Naive B cell (primary cell): ENCODE measurements at regions not wholly inside any gene's neighbourhood (a gene's known extent, or its start where the extent isn't known, plus 50 kb on each side); places are given as distances from the start of the nearest gene placed in this dataset.
"Not testable (repeated sequence)": the region's sequence is repeated elsewhere in the genome, so short reads cannot be mapped to it uniquely, and the experiment has no call there.

Source experiments
- ATAC-seq, 2 donors: fragments of 150-1000 bp; cut with Tn5 transposase; 2 replicates each; pipeline ENCODE4 v1.10.0; 2021; ENCODE audit warnings: low read depth in 2 of 2, mild to moderate bottlenecking in 2 of 2, moderate library complexity in 2 of 2
- DNase-seq: peaks from one replicate; pipeline ENCODE4 v3.0.0; 2022
- H3K27ac Mint-ChIP-seq, 6 donors: one replicate each; pipeline ENCODE4 v1.8.0; 2020 to 2022; ENCODE audit warnings: mild to moderate bottlenecking in 6 of 6, mixed read lengths in 6 of 6, moderate library complexity in 5 of 6, inconsistent platforms in 2 of 6
- H3K27me3 Mint-ChIP-seq, 3 donors: one replicate each; pipeline ENCODE4 v1.8.0; 2021 to 2022; ENCODE audit warnings: mixed read lengths in 3 of 3, mild to moderate bottlenecking in 1 of 3
- H3K36me3 Mint-ChIP-seq, 2 donors: one replicate each; pipeline ENCODE4 v1.8.0; 2020 to 2022; ENCODE audit warnings: mixed read lengths in 2 of 2, inconsistent platforms in 1 of 2, mild to moderate bottlenecking in 1 of 2
- H3K4me1 Mint-ChIP-seq, 3 donors: one replicate each; pipeline ENCODE4 v1.8.0; 2020 to 2022; ENCODE audit warnings: mixed read lengths in 3 of 3, inconsistent platforms in 1 of 3, mild to moderate bottlenecking in 1 of 3, moderate library complexity in 1 of 3
- H3K4me3 Mint-ChIP-seq, 8 donors: one replicate each; pipeline ENCODE4 v1.8.0; 2020 to 2022; ENCODE audit warnings: mild to moderate bottlenecking in 8 of 8, mixed read lengths in 8 of 8, moderate library complexity in 8 of 8, inconsistent platforms in 2 of 8
- H3K9me3 Mint-ChIP-seq, 7 donors: one replicate each; pipeline ENCODE4 v1.8.0; 2020 to 2022; ENCODE audit warnings: mixed read lengths in 7 of 7, mild to moderate bottlenecking in 5 of 7, inconsistent platforms in 2 of 7, moderate library complexity in 1 of 7

GRCh38 chr4:189881190-189881589 lies 59.5 kb upstream of the FRG1 start:
- not testable (repeated sequence) for H3K27ac Mint-ChIP-seq, H3K4me3 Mint-ChIP-seq, ATAC-seq, H3K36me3 Mint-ChIP-seq, DNase-seq, H3K4me1 Mint-ChIP-seq, H3K27me3 Mint-ChIP-seq
- H3K9me3 Mint-ChIP-seq, result peaks cover 6 to 14% (median 8%) of the 10 kb centered on the region in 7 donors

GRCh38 chr4:189888407-189888806 lies 52.3 kb upstream of the FRG1 start:
- DNase-seq, H3K4me1 Mint-ChIP-seq, H3K27me3 Mint-ChIP-seq, H3K4me3 Mint-ChIP-seq, ATAC-seq, H3K27ac Mint-ChIP-seq: not testable (repeated sequence)
- peaks cover 15 to 17% of the 10 kb centered on the region in 2 donors for H3K36me3 Mint-ChIP-seq
- peaks cover 9 to 38% (median 21%) of the 10 kb centered on the region in 7 donors for H3K9me3 Mint-ChIP-seq
